GM18502 (cell line): ENCODE measurements at regions not wholly inside any gene's neighbourhood (a gene's known extent, or its start where the extent isn't known, plus 50 kb on each side); places are given as distances from the start of the nearest gene placed in this dataset.
"Not testable (repeated sequence)": the region's sequence is repeated elsewhere in the genome, so short reads cannot be mapped to it uniquely, and the experiment has no call there.

Experiments used
- ATAC-seq: cut with Tn5 transposase; IDR thresholded peaks from one replicate; pipeline ENCODE4 v1.9.1; 2021; ENCODE audit warnings: mild to moderate bottlenecking; ENCODE audit not compliant: unreplicated experiment, poor library complexity

DNA sequence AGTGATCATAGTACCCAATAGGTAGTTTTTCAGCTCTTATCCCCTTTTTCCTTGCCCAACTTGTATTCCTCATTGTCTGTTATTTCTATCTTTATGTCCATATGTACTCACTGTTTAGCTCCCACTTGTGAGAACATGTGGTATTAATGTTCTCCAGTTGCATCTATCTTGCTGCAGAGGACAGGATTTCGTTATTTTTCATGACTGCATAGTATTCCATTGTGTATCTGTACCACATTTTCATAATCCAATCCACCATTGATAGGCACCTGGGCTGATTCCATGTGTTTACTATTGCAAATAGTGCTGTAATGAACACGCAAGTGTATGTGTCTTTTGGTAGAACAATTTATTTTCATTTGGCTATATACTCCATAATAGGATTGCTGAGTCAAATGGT, 819.5 kb upstream of the ADGRB3 start:
- no peak for ATAC-seq

DNA sequence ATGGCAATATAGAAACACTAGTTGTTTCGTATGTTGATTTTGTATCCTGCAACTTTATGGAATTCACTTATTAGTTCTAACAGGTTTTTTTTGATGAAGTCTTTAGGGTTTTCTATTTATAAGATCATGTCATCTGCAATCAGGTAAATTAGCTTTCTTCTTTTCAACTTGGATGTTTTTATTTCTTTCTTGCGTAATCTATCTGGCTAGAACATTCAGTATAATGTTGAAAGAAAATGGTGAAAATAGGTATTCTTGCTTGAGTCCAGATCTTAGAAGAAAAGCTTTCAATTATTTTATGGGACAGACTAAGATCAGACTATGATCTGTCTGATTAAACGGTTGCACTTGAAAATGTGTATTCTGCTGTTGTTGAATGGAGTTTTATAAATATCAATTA, 820.8 kb upstream of the ADGRB3 start:
- no peak for ATAC-seq

DNA sequence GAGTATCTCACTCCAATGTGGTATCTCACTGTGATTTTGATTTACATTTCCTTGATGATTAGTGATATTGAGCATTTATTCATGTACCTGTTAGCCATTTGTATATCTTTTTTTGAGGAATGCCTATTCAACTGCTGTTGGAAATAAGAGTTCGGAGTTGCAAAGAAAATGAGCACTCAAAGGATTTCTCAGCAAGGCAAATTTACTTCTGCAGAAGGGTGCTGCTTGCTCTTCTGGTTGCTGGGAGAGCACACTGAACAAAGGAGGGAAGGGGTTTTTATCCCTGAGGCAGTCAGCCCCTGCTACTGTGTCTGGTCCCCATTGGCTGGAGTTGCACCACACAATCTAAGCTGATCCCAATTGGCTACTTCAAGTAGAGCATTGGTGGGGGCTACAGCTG, 822.4 kb upstream of the ADGRB3 start:
- ATAC-seq = no peak

DNA sequence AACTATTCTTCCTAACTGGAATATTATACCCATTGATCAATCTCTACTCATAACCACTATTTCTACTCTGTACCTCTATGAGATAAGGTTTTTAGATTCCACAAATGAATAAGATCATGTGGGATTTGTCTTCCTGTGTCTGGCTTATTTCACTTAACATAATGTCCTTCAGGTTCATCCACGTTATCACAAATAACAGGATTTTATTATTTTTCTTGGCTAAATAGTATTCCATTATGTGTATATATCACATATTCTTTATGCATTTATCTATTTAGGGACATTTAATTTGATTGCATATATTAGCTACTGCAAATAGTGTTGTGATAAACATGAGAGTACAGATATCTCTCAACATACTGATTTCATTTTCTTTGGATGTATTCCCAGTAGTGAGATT, 823.0 kb upstream of the ADGRB3 start:
- ATAC-seq = no peak

DNA sequence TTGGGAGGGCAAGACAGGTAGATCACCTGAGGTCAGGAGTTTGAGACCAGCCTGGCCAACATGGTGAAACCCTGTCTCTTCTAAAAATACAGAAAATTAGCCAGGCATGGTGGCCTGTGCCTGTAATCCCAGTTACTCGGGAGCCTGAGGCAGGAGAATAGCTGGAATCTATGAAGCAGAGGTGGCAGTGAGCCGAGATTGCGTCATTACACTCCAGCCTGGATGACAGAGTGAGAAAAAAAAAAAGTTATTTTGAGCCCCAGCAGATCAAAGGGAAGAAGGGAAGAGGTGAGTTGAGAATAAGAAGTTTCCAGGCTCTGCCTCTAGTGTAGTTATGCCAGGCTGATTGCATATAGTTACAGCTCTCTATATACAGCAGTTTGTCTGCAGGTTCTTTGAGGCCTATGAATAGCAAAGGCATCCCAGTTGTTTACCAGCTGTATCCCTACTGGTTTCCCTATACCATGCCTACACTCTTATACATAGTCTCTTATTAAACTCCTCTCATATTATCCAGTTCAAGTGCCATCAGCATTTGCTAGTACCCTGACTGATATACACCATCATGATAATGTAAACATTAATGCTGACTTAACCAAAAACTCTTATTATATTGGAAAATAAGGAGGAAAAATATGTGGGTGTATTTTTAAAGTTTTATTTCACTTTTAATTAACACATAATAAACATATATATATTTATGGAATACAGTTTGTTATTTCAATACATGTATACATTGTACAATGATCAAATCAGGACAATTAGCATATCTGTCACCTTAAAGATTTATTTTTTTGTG, 823.6 kb upstream of the ADGRB3 start:
- ATAC-seq = no peak

DNA sequence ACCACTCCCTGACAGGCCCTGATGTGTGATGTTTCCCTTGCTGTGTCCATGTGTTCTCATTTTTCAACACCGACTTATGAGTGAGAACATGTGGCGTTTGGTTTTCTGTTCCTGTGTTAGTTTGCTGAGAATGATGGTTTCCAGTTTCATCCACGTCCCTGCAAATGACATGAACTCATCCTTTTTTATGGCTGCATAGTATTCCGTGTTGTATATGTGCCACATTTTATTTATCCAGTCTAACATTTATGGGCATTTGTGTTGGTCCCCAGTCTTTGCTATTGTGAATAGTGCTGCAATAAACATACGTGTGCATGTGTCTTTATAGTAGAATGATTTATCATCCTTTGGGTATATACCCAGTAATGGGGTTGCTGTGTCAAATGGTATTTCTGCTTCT, 830.3 kb upstream of the ADGRB3 start:
- not testable (repeated sequence) for ATAC-seq

DNA sequence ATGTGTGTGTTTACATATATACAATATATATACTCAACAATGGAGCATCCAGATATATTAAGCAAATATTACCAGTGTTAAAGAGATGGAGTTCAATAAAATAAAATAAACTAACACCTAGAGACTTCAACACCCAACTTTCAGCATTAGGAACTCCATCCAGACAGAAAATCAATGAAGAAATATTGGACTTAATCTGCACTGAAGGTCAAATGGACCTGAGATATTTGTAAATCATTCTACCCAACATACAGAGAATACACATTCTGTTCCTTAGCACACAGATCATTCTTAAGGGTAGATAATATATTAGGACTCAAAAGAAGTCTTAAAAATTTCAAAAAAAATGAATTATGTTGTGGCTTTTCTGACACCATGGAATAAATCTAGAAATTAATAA, 832.3 kb upstream of the ADGRB3 start:
- no peak for ATAC-seq

DNA sequence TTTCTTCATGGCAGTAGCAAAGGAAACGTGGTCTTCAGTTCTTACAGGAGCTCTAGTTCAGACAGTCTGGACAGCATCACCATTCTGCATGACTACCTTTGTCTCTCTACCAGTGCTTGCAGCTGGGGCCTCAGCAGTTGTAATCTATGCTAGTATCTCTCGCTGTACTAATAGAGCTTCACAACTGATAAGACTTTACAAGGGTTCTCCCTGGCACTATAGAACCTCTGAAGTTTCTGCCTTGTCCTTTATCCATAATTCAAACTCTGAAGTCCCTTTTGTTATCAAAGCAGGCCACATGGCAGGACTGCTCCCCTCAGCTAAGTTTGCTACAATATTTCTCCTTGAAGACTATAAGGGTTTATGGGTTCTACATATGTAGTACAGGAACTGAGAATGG, 842.1 kb upstream of the ADGRB3 start:
- ATAC-seq = no peak

DNA sequence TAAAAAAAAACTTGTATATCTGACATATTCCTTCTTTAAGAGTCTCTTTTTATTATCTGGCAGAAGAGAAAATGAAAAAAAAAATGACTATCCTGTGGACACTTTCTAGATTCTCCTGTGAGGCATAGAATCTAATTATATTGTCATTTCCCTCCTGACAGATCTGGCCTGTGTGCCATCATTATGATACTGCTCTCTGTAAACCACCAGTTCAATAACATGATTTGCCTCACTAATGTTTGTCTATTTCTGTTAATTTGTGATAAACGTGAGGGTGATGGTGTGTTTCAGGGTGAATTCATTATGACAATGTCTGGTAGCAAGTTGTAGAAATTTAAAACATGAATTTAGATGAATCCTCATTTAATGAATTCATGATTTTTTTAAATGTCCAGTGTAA, 844.5 kb upstream of the ADGRB3 start:
- ATAC-seq = no peak

DNA sequence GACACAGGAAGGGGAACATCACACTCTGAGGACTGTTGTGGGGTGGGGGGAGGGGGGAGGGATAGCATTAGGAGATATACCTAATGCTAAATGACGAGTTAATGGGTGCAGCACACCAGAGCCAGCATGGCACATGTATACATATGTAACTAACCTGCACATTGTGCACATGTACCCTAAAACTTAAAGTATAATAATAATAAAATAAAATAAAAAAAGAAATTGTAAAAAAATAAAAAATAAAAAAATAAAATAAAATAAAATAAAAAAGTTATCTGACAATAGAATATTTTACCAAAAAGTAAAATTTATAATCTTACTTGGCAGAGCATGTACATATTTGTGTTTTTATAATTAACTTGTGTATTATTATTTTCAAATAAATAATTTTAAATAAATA, 848.0 kb upstream of the ADGRB3 start:
- not testable (repeated sequence) for ATAC-seq

DNA sequence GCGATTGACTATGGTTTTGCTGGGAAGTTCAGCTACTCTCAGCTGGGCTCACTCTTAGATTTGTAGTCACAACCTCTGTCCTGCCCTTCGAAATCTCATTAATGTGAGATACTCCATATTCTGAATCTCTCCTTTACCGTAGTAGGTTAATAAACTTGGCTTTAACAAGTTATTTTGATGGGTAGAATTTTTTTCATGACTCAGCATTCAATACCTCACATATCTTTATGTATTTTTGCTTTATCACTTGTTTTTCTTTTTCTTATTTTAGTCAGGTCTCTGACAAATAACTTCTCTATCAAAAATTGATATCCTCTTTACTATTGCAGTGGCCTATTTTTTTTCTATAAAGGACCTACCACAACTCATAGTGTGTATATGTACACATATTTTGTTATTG, 855.2 kb upstream of the ADGRB3 start:
- no peak for ATAC-seq

DNA sequence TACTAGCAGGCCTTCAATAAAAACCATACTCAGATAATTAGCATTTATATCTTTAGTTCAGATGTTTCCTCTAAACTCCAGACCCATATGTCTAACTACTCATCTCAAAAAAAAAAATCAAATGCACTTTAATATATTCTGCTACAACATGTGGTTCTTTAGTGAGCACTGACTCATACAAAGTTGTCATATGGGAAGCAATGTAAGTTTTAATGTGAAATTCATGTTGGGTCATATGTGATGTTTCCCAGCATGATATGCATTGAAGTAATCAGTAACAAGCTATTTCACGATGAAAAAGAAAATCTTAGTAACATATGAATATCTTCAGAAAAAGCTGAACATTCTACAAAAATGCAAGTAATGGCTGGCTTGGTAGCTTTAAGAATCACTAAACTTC, 859.7 kb upstream of the ADGRB3 start:
- no peak for ATAC-seq

DNA sequence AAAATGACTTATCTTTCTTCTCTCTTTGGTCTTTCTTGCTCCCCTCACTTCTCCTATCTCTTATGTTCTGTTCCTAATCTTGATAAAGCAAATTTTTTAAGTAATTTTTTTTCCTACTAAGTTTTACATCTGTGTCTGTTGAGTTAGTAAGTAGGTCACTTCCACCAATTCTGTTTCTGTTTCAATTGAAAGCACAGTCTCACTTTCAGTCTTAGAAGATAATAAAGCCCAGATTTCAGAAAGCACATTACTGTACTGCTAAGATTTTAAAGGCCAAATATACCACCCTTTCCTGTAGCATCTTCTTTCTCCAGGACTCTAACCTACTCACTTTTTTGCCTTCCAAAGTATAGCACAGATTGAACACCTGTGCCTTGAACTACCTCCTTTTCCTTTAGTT, 866.1 kb upstream of the ADGRB3 start:
- no peak for ATAC-seq

DNA sequence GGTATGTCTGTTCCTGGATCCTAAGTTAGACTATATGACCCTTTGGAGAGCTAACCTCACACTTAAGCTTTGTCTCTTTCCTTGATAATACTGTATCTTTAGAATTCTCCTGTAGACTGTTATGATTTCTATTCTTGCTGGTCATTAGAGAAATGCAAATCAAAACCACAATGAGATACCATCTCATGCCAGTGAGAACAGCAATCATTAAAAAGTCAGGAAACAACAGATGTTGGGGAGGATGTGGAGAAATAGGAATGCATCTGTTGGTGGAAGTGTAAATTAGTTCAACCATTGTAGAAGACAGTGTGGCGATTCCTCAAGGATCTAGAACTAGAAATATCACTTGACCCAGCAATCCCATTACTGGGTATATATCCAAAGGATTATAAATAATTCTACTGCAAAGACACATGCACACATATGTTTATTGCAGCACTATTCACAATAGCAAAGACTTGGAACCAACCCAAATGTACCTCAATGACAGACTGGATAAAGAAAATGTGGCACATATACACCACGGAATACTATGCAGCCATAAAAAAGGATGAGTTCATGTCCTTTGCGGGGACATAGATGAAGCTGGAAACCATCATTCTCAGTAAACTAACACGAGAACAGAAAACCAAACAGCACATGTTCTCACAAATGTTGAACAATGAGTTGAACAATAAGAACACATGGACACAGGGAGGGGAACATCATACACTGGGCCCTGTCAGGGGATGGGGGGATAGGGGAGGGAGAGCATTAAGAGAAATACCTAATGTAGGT, 867.8 kb upstream of the ADGRB3 start:
- not testable (repeated sequence) for ATAC-seq

DNA sequence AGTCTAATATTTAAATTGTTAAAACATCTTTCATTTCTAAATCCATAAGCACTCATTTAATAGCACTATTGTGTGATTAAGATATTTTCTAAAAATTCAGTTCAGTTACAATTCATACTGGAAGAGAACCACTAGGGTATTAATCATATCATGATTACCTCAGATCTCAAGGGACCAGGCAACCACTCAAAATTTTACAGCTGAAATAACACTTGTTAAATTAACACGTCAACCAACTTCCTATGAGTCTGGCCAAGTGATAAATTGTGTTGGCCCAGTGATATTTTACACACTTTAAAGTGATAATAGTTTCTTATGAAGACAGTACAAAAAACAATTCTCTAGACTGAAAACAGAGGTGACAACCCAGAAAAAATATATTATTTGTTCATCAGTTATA, 869.0 kb upstream of the ADGRB3 start:
- ATAC-seq = no peak

DNA sequence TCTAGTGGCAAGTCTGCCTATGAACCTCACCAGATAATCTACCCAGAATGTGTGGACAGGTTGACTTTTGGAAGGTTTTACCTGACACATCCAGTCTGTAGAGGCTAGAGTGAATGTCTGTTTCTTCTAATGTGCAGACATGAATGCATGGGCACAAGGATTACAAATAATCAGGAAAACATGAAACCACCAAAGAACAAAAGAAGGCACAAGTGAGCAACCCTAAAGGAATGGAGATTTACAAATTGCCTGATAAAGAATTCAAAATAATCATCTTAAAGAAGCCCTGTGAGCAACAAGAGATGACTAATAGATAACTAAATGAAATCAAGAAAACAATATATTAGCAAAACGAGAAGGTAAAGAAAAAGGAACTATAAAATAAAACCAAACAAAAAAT, 876.1 kb upstream of the ADGRB3 start:
- ATAC-seq = no peak

DNA sequence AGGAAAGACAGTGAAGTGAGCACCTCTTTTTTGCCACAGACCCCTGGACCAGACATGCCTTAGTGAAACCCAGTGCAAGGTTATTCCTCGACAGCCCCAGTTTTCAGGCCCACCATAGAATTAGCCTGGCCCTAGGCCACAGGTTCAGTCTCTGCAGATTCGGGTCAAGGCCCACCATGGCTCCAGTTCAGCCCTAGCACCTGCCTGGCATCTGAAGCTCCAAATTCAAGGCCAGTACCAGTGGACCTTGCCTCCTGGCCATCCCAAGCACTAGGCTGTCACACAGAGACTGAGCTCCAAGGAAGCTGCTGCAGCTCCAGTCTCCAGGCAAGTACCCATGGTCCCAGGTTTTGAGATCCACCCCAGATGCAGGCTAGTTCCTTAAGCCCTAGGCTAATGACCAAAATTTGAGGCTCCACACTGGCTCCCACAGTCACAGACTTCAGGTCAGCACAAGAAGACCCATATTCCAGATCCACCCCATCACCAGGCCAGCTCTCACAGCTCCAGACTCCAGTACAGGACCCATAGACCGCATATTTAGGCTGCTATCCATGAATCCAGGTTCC, 877.5 kb upstream of the ADGRB3 start:
- ATAC-seq = no peak

DNA sequence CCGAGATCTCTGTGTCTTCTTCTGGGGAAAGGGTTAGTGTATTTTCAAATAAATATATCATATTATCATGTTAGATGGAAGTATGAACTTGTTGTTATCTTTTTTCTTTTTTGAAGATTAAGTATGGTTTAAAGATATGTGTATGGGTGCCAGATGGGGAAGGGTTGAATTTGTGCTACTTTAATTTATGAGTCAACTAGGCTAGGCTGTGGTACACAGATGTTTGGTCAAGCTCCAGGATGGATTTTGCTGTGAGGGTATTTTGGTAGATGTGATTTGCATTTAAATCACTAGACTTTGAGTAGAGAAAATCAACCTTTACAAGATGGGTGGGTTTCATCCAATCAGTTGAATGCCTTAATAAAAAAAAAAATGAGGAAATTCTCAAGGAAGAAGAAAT, 886.6 kb upstream of the ADGRB3 start:
- no peak for ATAC-seq

DNA sequence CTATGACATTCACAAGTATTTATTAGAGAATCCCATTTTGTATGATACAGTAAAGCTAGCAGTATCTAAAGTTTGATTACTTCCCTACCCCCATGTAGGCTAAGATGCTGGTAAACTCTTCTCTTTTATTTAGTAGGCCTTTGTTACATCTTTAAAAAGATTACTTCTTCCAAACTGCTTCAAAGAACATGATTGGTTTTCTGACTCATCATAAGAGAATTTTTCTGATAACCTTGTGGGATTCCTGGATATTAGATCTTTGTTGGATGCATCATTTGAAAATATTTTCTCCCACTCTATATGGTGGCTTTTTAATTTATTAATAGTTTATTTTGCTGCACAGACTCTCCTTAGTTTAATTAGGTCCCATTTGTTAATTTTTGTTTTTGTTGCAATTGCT, 898.3 kb upstream of the ADGRB3 start:
- no peak for ATAC-seq

DNA sequence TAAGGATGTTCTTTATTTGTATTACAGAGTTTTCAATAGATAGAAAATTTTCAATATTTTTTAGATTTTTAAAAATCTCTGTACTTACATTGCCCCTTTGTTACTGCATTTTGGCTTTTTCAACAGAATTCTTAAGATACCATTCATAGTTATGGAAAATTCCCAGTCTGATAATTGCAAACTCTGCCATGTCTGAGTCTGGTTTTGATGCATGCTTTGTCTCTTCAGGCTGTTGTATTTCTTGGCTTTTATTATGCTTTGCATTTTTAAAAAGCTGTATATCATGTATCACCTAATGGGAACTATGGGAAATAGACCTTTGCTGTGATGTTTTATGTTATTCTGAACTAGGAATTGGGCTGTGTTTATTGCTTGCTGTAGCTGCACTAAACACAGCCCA, 898.9 kb upstream of the ADGRB3 start:
- ATAC-seq = no peak

DNA sequence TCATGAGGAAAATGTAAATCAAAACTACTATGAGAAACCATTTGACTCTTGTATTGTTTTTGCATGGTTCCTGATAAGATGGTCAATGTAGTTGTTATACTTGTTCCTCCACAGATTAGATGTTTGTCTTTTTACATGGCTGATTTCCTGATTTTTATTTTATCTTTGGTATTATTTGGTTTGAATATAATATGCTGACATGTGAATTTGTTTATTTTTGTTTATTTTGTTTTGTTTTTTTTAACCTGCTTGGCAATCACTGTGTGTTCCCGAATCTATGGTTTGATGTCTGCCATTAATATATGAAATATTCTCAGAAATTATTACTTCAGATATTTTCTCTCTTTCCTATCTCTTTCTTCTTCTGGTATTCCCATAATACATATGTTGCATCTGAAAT, 899.5 kb upstream of the ADGRB3 start:
- no peak for ATAC-seq

DNA sequence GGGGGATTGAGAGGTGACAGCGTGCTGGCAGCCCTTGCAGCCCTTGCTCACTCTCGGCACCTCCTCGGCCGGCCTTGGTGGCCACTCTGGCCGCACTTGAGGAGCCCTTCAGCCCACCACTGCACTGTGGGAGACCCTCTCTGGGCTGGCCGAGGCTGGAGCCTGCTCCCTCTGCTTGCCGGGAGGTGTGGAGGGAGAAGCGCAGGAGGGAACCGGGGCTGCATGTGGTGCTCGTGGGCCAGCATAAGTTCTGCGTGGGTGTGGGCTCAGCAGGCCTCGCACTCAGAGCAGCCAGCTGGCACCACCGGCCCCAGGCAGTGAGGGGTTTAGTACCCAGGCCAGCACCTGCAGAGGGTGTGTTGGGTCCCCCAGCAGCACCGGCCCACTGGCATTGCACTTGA, 912.2 kb upstream of the ADGRB3 start:
- ATAC-seq = no peak
